HG03045 (cell line): ENCODE measurements at regions not wholly inside any gene's neighbourhood (a gene's known extent, or its start where the extent isn't known, plus 50 kb on each side); places are given as distances from the start of the nearest gene placed in this dataset.

Source experiments
- ATAC-seq: cut with Tn5 transposase; IDR thresholded peaks from one replicate; pipeline ENCODE4 v1.9.1; 2021; ENCODE audit warnings: mild to moderate bottlenecking, moderate library complexity; ENCODE audit not compliant: unreplicated experiment

DNA sequence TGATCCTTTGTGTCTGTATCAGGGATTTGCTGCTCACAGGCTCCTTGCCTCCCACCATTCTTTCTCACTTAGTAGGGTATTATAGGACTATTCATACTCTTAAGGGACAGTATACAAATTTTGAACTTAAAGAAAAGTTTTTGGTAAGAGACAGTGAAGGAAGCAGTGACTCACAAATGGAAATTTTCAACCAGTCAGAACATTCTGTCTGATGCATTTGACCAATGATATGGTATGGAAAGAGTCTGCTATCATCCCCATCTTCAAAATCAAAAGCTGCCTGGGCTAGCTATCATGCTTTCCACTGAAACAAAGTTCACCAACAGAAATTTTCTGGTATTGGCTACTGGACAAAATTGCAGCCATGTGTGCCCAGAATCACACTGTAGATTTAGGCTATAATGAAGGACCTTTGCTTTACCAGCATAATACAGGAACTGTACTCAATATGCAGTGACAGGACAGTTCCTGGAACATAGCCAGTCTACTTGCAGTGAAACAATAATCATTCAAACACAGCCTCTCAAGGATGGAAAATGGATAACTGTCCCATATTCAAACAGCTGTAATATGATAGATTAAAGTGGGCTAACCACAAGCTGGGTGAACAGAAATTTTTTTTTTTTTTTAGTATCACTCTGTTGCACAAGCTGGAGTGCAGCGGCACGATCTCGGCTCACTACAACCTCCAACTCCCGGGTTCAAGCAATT, 109.0 kb upstream of the ACSL4 start:
- no peak for ATAC-seq

DNA sequence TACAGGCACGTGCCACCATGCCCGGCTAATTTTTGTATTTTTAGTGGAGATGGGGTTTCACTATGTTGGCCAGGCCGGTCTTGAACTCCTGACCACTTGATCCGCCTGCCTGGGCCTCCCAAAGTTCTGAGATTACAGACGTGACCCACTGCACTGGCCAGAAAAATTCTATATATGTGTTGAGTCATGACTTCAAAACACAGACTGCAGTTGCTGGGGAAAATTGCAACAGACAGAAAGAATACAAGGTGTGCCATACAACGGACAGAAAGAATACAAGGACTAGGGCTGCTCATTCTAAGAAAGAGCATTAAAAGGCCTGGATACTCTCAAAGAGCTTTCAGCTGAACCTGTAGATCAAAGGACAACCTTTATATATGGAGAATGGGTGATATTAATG, 109.6 kb upstream of the ACSL4 start:
- no peak for ATAC-seq

DNA sequence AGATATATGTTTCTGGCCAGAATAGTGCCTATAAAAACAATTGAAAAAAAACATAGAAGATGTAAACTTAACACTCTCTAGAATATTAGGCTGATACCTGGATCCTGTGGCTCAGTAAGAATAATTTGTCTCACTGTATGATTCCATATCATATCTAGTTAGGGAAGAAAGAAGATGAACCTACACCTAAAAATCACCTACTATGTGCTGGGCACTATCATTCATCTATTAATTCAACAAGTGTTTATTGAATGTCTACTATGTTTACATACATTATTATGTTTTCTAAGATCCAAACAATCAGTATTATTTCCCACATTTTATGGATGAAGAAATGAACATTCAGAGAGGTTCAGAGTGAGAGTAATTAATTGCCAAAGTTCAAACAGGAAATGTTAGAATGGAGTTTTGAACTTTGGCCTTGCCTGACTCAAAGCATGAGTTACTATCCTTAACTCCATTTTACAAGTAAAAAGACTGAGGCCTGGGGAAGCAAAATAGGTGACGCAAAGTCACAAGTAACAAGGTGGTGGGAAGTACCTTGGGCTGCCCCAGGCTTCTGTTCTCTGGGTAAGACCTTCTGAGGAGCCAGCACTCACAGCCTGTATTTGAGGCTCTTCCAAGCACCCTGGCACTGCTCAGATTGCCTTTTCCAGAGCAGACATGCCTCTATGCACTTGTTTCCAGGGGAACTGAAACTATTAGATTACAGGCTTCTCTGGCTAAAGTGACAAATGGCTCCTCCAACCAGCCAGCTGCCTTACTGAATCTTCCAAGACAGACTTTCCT, 111.1 kb upstream of the ACSL4 start:
- ATAC-seq: no peak

DNA sequence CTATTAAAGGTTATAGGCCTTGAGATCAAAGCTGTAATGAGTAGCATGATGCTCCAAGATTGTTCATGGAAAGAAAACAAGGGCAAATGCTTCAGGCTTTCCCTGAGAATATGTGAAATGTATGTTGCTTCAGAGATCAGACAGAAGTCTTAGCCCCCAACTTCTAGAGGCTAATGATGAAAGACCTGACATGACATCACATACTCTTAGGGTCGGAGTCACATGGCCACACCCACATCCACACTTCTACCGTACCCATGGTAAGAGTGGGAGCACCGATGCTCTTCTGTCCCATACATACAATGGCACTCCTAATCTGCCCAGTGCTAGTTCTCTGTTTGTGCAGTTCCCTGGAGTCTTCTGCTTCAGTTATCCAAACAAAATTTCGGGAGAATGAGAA, 111.9 kb upstream of the ACSL4 start:
- ATAC-seq: no peak

DNA sequence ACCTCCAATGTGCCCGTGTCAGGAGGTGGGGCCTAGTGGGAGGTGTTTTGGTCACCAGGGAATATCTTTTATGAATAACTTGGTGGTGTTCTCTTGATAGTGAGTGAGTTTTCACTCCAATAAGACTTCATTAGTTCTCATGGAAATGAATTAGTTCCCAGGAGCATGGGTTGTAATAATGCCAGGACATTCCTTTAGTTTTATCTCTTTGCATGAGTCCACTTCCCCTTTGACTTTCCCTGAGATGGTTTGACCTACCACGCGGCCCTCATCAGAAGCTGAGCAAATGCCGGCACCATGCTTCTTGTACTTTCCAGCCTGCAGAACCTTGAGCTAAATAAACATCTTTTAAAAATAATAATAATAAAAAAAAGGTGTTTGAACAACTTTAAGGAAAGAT, 112.9 kb upstream of the ACSL4 start:
- ATAC-seq: no peak

DNA sequence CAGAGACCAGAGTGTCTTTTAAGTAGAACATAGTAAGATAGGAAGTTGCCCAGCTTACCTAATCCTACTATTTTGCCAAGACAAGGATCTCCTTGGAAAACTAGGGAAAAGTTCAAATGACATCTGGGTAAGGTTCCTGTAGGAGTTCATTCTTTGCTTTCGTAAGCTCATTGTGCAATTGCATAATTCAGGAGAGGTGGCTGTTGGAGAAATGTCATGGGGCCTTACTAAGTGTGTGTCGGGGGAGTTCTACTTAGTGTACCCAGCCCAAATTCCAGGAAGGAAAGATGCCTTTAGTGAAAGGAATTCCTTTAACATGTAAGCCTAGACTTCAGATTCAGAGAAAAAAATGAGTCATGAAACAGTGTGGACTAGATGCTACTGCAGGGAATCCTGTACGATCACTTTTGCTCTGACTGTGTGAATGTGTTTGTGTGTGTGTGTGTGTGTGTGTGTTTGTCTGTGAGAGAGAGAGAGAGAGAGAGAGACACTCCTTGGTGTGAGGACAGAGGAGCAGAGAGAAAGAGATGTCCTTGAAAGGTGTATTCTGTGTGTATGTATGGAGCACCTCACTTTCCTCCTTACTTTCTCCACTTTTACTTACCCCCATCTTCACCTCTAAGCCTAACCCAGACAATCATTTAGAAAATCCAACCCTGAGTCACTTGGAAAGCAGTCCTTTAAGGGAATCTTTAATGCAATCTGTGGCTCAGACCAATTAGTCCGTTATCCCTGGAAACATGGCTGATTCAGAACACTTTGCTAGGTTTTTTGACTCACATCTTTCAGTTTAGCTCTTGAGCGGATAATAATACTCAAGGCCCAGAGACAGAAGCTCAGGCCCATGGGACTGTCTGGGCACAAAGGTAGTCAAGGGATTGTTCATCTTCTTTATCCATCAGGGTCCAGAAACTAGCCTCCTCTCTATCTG, 114.5 kb upstream of the ACSL4 start:
- no peak for ATAC-seq

DNA sequence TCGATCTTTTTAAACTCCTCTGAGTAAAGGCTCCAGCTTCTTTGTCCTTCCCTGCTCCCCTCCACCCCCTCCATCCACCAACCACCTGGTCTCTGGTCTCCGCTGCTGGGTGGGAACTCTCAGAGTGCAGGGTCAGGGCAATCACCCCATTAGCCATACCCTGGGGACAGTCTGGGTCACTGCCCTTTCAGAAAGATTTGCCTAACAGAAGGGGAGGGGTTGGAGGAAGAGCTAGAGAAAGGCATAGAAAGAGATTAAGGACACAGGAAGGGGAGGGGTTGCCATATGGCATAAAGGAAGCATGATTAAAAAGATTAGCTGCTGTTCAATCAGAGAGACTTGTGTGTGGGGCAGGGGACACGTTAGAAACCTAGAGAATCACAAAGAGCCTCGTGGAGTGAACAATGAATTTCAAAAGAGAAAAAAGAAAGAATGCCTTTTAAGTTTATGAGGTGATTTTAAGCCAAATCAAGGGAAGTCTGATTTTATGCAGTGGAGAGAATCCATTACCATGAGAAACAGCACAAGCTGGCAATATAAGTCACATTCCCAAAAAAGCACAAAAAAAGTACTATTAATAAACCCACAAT, 115.5 kb upstream of the ACSL4 start:
- no peak for ATAC-seq

DNA sequence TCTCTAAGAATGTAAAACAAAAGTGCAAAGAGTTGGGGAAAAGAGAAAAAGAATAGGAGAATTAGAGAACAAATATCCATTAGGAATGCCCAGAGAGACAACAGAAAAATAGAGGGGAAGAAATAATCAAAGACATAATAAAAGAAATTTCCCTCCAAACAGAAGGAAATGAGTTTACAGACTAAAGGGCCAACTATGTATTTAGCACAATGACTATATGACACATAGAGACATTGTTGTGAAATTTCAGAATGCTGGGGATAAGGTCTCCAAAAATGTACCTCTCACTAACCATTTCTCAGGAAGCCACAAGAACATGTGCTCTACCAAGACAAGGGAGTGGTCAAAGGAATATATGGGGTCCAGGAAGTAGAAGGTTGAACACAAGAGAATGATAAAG, 121.0 kb upstream of the ACSL4 start:
- no peak for ATAC-seq

DNA sequence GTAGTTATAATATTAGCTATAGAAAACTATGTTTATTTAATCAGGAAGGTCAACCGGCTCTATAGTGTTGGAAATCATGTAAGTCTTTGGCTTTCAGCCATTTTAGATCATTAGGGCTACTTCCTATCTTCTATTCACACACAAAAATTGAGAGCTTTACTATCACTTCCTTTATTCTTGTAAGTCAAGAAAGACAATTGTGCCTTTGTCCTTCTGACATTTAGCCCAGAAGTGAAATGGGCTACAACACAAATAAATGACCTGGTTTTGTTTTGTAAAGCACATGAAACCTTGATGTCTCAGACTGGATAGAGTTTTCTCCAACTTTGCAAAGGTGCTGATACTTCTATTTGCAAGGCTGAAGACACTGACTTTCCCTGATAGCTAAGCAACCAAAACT, 122.4 kb upstream of the ACSL4 start:
- no peak for ATAC-seq

DNA sequence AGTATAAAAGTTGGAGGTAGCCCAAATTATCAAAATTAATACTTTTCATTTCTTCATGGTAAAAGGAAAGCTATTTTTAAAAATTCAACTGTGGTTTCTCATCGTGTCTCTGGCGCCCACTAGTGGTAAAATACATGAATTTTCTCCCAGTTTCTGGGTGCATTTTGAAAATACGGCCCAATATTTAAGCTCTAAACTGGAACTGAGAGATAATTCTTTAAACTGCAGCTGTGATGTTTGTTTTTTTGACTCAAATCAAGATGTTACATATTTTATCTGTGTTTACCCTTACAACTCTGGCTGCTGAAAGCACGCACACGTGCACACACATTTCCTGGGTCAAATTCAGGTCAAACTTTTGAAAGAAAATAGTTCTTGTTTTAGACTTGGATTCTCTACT, 123.9 kb upstream of the ACSL4 start:
- no peak for ATAC-seq

DNA sequence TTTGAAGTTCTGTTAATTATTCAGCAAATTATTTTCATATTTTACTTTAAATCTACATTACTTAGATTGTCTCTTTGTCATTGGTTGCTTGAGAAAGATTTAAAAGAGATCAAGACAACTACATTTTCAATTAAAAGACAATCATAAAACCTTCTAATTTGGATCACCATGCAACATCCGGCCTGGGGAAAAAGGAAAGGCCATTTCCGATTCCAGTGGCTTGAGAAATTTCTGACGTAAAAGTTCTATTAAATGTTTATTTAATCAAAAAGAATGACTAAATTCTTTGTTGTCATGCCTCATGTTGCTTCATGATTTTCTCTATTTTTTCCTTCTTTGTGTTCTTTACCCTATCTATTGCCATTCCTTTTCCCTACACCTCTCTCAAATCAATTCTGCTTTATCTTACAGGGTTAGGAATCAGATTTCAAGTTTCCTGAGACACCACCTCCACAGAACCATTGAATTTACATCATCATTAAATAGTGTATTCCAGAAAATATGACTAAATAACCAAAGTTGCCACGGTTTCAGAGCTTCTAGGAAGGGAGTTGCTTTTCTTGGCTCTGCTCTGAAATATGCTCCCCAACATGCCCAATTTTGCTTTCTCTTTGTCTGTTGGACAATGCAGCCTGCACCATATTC, 124.6 kb upstream of the ACSL4 start:
- no peak for ATAC-seq

DNA sequence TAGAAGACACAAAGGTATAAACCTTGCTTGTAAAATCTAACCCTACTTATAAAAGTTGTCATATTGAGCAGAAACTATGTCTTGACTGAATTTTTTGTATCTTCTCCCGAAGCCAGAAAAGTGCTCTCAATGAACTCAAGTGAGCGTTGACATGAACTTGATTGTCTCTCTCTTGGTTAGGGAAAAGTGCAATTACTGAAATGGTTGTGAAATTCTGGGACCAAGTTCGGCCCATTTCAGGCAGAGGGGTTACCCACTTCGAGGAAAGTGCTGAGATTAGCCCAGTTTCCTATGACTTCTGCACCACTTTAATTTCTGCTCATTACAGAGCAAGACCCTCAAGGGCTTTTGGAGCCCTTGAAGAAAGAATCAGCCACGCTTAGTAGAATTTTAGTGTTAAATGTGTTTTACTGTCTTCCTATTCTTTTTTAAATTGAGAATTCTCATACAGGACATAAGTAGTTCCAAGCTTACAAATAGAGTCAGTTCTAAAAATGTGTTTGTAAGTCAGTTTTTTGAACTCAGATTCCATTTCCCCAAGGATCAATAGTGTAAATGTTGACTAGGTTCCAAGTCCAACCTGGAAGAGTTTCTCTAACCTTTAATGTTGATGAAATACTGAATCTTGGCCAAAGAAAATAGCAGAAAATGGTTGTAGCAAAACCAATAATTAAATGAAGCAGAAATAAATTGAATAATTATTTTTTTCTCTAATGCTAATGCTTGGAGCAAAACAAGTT, 125.7 kb upstream of the ACSL4 start:
- ATAC-seq: no peak

DNA sequence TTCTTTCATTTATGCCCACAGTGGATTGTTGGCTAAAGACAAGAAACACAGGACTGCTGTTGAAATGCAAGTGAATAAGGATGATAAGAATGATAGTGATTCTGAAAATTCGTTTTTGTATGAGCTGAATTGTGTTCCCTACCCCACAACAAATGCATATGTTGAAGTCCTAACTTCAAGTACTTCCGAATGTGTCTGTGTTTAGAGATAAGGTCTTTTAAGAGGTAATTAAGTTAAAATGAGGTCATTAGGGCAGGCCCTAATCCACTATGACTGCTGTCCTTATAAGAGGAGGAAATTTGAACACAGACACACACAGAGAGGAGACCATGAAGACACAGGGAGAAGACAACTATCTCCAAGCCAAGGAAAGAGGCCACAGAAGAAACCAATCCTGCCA, 126.6 kb upstream of the ACSL4 start:
- ATAC-seq: no peak

DNA sequence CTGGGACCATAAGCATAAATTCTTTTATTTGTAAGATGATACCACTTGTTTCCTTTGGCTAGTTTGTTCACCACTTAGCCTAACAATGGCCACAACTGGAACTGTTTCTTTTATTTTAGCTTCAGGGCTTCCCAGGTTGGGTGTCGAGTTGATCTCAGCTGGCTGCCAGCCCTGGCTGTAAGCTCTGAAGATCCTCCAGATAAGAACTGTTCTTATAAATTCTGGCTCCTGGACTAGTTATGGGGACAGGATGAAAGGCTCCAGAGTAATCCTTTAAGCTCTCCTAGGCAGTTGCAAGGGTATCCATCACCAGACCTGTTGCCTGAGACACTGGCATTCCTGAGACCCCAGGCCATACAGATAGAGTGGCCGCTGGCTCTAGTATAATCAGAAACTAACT, 129.4 kb upstream of the ACSL4 start:
- ATAC-seq: no peak

DNA sequence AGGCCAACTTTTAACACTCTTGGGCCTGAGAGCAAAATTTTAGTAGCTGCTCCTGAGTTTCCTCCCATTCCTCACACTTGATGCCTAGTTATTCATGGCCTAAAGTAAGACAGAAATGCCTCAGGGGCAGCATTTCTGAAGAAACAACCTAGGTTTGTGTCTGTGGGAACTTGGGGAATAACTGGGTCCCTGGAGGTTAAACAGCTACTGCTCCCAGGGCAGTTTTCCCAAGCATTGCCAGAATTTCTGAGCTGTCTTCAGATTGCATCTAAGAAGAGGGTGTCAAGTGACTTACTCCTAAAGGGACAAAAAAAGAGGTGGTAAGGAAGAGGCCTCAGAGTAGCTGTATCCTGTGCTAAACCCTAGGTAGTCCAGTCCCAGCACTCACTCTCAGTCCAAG, 130.8 kb upstream of the ACSL4 start:
- no peak for ATAC-seq

DNA sequence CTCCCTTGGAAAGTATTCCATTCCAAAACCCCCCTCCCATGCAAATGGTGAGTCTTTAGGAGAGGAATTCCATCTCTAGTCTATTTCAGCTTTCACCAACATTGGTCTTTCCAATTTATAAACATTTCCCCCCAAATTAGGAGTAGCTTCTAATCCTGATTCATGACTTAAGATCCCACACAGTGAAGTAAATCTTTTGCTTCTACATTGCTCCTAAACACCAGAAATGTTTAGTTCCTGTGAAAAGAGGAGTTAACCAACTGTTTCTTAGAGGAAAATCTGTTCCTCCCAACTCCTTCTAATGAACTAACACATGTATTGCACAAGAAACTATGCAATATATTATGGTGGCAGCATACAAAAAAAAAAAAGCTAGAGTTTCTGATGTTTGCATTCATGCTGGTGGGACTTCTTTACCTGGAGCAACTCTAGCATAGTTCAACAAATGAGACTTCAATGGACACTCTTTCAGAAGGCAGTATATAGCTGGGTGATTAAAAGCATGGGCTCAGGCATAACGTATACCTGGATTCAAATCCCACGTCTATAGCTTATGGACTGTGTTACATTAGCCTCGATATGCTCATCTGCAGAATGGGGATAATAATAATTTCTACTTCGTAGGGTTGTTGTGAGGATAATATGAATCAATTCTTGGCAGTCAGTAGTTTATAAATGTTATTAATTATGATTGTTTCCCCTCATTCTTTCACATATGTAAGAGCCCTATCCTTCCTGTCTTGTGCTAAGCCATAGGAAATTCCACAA, 131.6 kb upstream of the TMEM164 start:
- no peak for ATAC-seq

DNA sequence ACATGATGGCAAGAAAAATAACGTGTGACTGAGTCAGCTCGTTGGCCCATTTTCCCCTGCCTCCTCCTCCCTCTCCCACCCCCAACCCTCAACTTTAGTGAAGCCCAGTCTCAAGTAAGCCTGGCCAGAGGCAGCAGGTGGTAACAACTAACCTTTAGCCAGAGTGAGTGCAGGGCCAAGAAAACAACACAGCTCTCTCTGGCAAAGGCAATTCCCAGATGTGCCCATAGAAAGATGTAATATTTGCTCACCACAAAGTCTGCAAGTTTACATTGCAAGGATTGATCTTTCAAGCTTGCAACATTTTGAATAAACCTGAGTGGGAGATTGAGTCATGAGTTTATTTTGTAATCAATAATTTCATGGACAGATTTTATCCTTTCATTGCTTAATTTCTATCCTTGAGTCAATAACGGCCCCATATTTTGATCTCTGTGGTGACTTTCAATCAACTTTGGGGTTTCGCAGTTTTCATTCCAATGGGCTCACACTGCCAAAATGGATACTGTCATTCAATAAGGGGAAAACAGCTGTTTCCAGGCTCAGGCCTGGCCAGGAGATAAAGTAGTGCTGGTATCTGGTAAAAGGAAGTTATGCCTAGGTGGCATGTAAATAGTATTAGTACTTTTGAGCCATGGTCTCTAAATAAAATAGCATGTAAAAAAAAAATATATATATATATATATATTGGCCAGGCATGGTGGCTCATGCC, 130.7 kb upstream of the TMEM164 start:
- ATAC-seq: no peak

DNA sequence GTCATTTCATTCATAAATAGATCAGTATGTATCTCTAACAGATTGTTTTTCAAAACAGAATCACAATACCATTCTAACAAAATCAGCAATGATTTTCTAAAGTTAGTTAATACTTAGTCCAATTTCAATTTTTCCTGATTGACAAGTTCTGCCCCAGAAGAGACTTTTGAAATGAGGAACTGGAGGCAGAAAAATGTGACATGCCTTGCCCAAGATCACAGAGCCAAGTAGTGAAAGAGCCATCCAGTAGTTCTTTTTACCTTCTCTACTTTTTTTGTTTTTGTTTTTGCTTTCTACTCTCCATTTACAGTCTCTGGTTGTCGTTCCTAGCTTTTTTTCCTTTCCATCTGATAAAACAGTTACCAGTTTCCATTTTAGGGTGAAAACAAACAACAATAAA, 129.3 kb upstream of the TMEM164 start:
- no peak for ATAC-seq

DNA sequence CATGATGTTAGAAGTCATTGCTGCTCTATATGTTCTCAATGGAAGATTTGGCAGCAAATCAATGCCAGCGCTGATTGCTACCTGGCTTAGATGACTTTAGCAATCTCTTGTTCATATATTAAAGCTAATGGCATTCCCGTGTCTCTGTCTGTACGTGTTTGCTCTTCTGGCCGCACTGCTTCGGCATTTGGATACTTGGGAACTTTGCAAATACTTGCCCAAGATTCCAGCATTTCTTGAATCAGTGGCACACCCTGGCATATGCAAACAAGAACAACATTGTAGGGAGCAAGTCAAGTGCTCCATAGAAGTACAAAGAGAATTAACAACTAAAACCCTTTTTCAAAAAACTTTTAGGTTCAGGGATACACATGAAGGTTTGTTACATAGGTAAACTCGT, 128.9 kb upstream of the TMEM164 start:
- ATAC-seq: no peak
